ENCODE measurements at regions not wholly inside any gene's neighbourhood (a gene's known extent, or its start where the extent isn't known, plus 50 kb on each side); places are given as distances from the start of the nearest gene placed in this dataset.

- TF ChIP-seq EZH2phosphoT487 (IDR thresholded peaks at IDR 0.05; ENCODE audit: insufficient read depth, low read depth) (no peak), EZH2 (IDR thresholded peaks at IDR 0.05; ENCODE audit: insufficient read depth, poor library complexity, severe bottlenecking) (no peak)
Observed at GRCh38 chr10:71038921-71039320, 150.6 kb upstream of the PCBD1 start.
